SK-N-SH treated with all-trans-retinoic acid at 6 μM for 48 hours (cell line): ENCODE measurements at regions not wholly inside any gene's neighbourhood (a gene's known extent, or its start where the extent isn't known, plus 50 kb on each side); places are given as distances from the start of the nearest gene placed in this dataset.

Experiments
- ARNTL ChIP-seq: fragments of 450-650 bp; formaldehyde crosslinking; IDR thresholded peaks from 2 replicates; pipeline ENCODE4 v1.5.0; 2020; ENCODE audit warnings: low read depth, mild to moderate bottlenecking, moderate library complexity, borderline replicate concordance
- GLIS3 ChIP-seq: fragments of 250-450 bp; sonication (Bioruptor Pico); IDR thresholded peaks from 2 replicates; pipeline ENCODE4 v1.5.0; 2020; ENCODE audit warnings: mild to moderate bottlenecking, moderate library complexity
- OSR1 ChIP-seq: fragments of 250-450 bp; sonication (Bioruptor Pico); IDR thresholded peaks from 2 replicates; pipeline ENCODE4 v1.8.0; 2022; ENCODE audit warnings: moderate library complexity, mild to moderate bottlenecking, inconsistent platforms
- PPARA ChIP-seq: fragments of 250-450 bp; sonication (Bioruptor Pico); IDR thresholded peaks from 2 replicates; pipeline ENCODE4 v1.5.0; 2020; ENCODE audit warnings: mild to moderate bottlenecking, borderline replicate concordance
- RARB ChIP-seq: fragments of 250-450 bp; sonication (Bioruptor Pico); IDR thresholded peaks from 2 replicates; pipeline ENCODE4 v1.8.0; 2021; ENCODE audit warnings: mild to moderate bottlenecking, moderate library complexity
- TOX ChIP-seq: fragments of 250-450 bp; sonication (Bioruptor Pico); IDR thresholded peaks from 2 replicates; pipeline ENCODE4 v1.8.0; 2021; ENCODE audit warnings: mild to moderate bottlenecking, moderate library complexity, borderline replicate concordance
- ZFP3 ChIP-seq: fragments of 250-450 bp; sonication (Bioruptor Pico); IDR thresholded peaks from 2 replicates; pipeline ENCODE4 v1.5.0; 2020; ENCODE audit warnings: mild to moderate bottlenecking, moderate library complexity
- TF ChIP-seq, protein P1 (sequence below): fragments of 250-450 bp; sonication (Bioruptor Pico); IDR thresholded peaks from 2 replicates; pipeline ENCODE4 v1.8.0; 2020; ENCODE audit warnings: mild to moderate bottlenecking, moderate library complexity, borderline replicate concordance

DNA sequence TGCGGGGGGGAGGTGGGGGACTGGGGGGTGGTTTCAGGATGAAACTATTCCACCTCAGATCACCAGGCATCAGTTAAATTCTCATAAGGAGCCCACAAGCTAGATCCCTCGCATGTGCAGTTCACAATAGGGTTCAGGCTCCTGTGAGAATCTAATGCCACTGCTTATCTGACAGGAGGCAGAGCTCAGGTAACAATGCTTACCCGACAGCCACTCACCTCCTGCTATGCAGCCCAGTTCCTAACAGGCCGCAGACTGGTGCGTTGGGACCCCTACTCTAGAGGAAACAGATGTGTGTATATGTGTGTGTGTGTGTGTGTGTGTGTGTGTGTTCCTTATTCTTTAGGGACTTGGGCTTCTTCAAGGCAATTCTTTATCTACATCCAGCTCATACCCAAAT, 352.3 kb upstream of the CCNH start:
- TF ChIP-seq, protein P1, sequence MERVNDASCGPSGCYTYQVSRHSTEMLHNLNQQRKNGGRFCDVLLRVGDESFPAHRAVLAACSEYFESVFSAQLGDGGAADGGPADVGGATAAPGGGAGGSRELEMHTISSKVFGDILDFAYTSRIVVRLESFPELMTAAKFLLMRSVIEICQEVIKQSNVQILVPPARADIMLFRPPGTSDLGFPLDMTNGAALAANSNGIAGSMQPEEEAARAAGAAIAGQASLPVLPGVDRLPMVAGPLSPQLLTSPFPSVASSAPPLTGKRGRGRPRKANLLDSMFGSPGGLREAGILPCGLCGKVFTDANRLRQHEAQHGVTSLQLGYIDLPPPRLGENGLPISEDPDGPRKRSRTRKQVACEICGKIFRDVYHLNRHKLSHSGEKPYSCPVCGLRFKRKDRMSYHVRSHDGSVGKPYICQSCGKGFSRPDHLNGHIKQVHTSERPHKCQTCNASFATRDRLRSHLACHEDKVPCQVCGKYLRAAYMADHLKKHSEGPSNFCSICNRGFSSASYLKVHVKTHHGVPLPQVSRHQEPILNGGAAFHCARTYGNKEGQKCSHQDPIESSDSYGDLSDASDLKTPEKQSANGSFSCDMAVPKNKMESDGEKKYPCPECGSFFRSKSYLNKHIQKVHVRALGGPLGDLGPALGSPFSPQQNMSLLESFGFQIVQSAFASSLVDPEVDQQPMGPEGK (CRISPR knock-in tag) = no peak
- TF ChIP-seq ARNTL (CRISPR knock-in tag) = no peak
- no peak for TF ChIP-seq OSR1 (CRISPR knock-in tag)
- no peak for TF ChIP-seq PPARA (CRISPR knock-in tag)
- TF ChIP-seq ZFP3 (CRISPR knock-in tag) = no peak
- no peak for TF ChIP-seq GLIS3 (CRISPR knock-in tag)
- TF ChIP-seq TOX (CRISPR knock-in tag) = no peak
- TF ChIP-seq RARB (CRISPR knock-in tag) = no peak
